Stimulated activated naive CD8-positive, alpha-beta T cell treated with anti-CD3 and anti-CD28 coated beads, Interleukin-15, amount 100 ng/mL, for 72 hours (primary cell): ENCODE measurements at regions not wholly inside any gene's neighbourhood (a gene's known extent, or its start where the extent isn't known, plus 50 kb on each side); places are given as distances from the start of the nearest gene placed in this dataset.
"Not testable (repeated sequence)": the region's sequence is repeated elsewhere in the genome, so short reads cannot be mapped to it uniquely, and the experiment has no call there.

Experiments
- ATAC-seq: fragments of 150-1000 bp; cut with Tn5 transposase; 2 replicates; pipeline ENCODE4 v1.10.0; 2021; ENCODE audit warnings: mild to moderate bottlenecking, moderate library complexity
- DNase-seq, 2 donors: peaks; one replicate each; pipeline ENCODE4 v3.0.0; 2021 to 2022
- H3K27ac Mint-ChIP-seq, 2 donors: one replicate each; pipeline ENCODE4 v1.8.0; 2022; ENCODE audit warnings: mild to moderate bottlenecking in 2 of 2, mixed read lengths in 2 of 2, moderate library complexity in 2 of 2
- H3K27me3 Mint-ChIP-seq: one replicate; pipeline ENCODE4 v1.8.0; 2022; ENCODE audit warnings: mixed read lengths
- H3K4me1 Mint-ChIP-seq: one replicate; pipeline ENCODE4 v1.8.0; 2022; ENCODE audit warnings: mild to moderate bottlenecking, mixed read lengths
- H3K4me3 Mint-ChIP-seq, 2 donors: one replicate each; pipeline ENCODE4 v1.8.0; 2022; ENCODE audit warnings: mild to moderate bottlenecking in 2 of 2, mixed read lengths in 2 of 2, moderate library complexity in 1 of 2
- H3K9me3 Mint-ChIP-seq, 2 donors: one replicate each; pipeline ENCODE4 v1.8.0; 2022; ENCODE audit warnings: mixed read lengths in 2 of 2

GRCh38 chr21:32823296-32823695 is 51.7 kb upstream of the PAXBP1 start:
- not testable (repeated sequence) for H3K27ac Mint-ChIP-seq, DNase-seq, H3K4me3 Mint-ChIP-seq, H3K9me3 Mint-ChIP-seq, H3K27me3 Mint-ChIP-seq, H3K4me1 Mint-ChIP-seq, ATAC-seq

GRCh38 chr21:32824950-32825349 is 53.4 kb upstream of the PAXBP1 start:
- peaks cover 0 to 4% of the 10 kb centered on the region in 2 donors for H3K9me3 Mint-ChIP-seq
- H3K27me3 Mint-ChIP-seq: peaks cover 7% of the 10 kb centered on the region
- H3K4me3 Mint-ChIP-seq: no peak overlapping the region

GRCh38 chr21:32826329-32827167 is 55.0 kb upstream of the PAXBP1 start:
- H3K27ac Mint-ChIP-seq: no peak overlapping the region
- H3K27me3 Mint-ChIP-seq: peaks cover 7% of the 10 kb centered on the region
- DNase-seq (peak; percentile 15 to 25), ATAC-seq (peak; percentile 90)
- H3K4me3 Mint-ChIP-seq: no peak overlapping the region
- peaks cover 0 to 4% of the 10 kb centered on the region in 2 donors for H3K9me3 Mint-ChIP-seq
- H3K4me1 Mint-ChIP-seq: no peaks in the 10 kb centered on the region

More at GRCh38 chr21:32824950-32825349, 53.4 kb upstream of the PAXBP1 start:
- ATAC-seq (no peak), DNase-seq (no peak)
- Mint-ChIP-seq H3K4me1 (no peaks in the 10 kb centered on the region), H3K27ac (no peak overlapping the region)

GRCh38 chr21:32828908-32829307 is 57.4 kb upstream of the PAXBP1 start:
- Mint-ChIP-seq H3K27me3 (peaks cover 7% of the 10 kb centered on the region), H3K9me3 (peaks cover 0 to 4% of the 10 kb centered on the region in 2 donors), H3K27ac (no peak overlapping the region), H3K4me3 (no peak overlapping the region), H3K4me1 (no peaks in the 10 kb centered on the region)
- no peak for ATAC-seq
- DNase-seq: no peak

GRCh38 chr21:32829504-32829903 is 57.9 kb upstream of the PAXBP1 start:
- DNase-seq (no peak), ATAC-seq (no peak)
- Mint-ChIP-seq H3K4me1 (no peaks in the 10 kb centered on the region), H3K27ac (no peak overlapping the region), H3K4me3 (no peak overlapping the region), H3K9me3 (peaks cover 0 to 3% of the 10 kb centered on the region in 2 donors), H3K27me3 (peaks cover 7% of the 10 kb centered on the region)

- not testable (repeated sequence) for H3K4me3 Mint-ChIP-seq, H3K27me3 Mint-ChIP-seq, H3K4me1 Mint-ChIP-seq, DNase-seq, H3K9me3 Mint-ChIP-seq, ATAC-seq, H3K27ac Mint-ChIP-seq
Observed at GRCh38 chr21:32831779-32832178, 60.2 kb upstream of the PAXBP1 start.

GRCh38 chr21:32834211-32834915 is 62.8 kb upstream of the PAXBP1 start:
- Mint-ChIP-seq H3K4me3 (no peak overlapping the region), H3K27ac (no peak overlapping the region), H3K4me1 (no peaks in the 10 kb centered on the region), H3K9me3 (no peaks in the 10 kb centered on the region), H3K27me3 (no peaks in the 10 kb centered on the region)
- DNase-seq (no peak), ATAC-seq (no peak)

GRCh38 chr21:32834916-32835235 is 63.3 kb upstream of the PAXBP1 start:
- no peaks in the 10 kb centered on the region for H3K27me3 Mint-ChIP-seq
- no peak for DNase-seq
- no peak overlapping the region for H3K27ac Mint-ChIP-seq
- no peak overlapping the region for H3K4me3 Mint-ChIP-seq
- no peak for ATAC-seq
- no peaks in the 10 kb centered on the region for H3K9me3 Mint-ChIP-seq
- no peaks in the 10 kb centered on the region for H3K4me1 Mint-ChIP-seq

GRCh38 chr21:32842146-32842545 is 70.6 kb upstream of the PAXBP1 start:
- Mint-ChIP-seq H3K9me3 (no peaks in the 10 kb centered on the region), H3K27ac (no peak overlapping the region), H3K4me1 (no peaks in the 10 kb centered on the region), H3K27me3 (no peaks in the 10 kb centered on the region), H3K4me3 (no peak overlapping the region)
- DNase-seq: no peak
- ATAC-seq: no peak

- Mint-ChIP-seq H3K4me3 (no peak overlapping the region), H3K9me3 (no peaks in the 10 kb centered on the region), H3K4me1 (no peaks in the 10 kb centered on the region), H3K27ac (no peak overlapping the region), H3K27me3 (no peaks in the 10 kb centered on the region)
- DNase-seq (no peak), ATAC-seq (no peak)
Observed at GRCh38 chr21:32843561-32843960, 72.0 kb upstream of the PAXBP1 start.

- no peak for ATAC-seq
- H3K27ac Mint-ChIP-seq: peak overlapping the region in 1 of 2 donors; percentile 15
- H3K27me3 Mint-ChIP-seq: no peaks in the 10 kb centered on the region
- H3K9me3 Mint-ChIP-seq: no peaks in the 10 kb centered on the region
- no peaks in the 10 kb centered on the region for H3K4me1 Mint-ChIP-seq
- no peak overlapping the region for H3K4me3 Mint-ChIP-seq
- no peak for DNase-seq
Observed at GRCh38 chr21:32844076-32844475, 72.5 kb upstream of the PAXBP1 start.

GRCh38 chr21:32844653-32845436 is 73.3 kb upstream of the PAXBP1 start:
- no peak overlapping the region for H3K27ac Mint-ChIP-seq
- H3K27me3 Mint-ChIP-seq: peaks cover 8% of the 10 kb centered on the region
- no peaks in the 10 kb centered on the region for H3K4me1 Mint-ChIP-seq
- DNase-seq (no peak), ATAC-seq (no peak)
- H3K9me3 Mint-ChIP-seq: no peaks in the 10 kb centered on the region
- no peak overlapping the region for H3K4me3 Mint-ChIP-seq

GRCh38 chr21:32858628-32859027 is 87.1 kb upstream of the PAXBP1 start:
- ATAC-seq (no peak), DNase-seq (no peak)
- Mint-ChIP-seq H3K9me3 (peaks cover 4 to 9% of the 10 kb centered on the region in 2 donors), H3K4me1 (no peaks in the 10 kb centered on the region), H3K4me3 (no peak overlapping the region), H3K27ac (no peak overlapping the region), H3K27me3 (peaks cover 8% of the 10 kb centered on the region)

- DNase-seq: no peak
- no peaks in the 10 kb centered on the region for H3K4me1 Mint-ChIP-seq
- no peak overlapping the region for H3K4me3 Mint-ChIP-seq
- no peak overlapping the region for H3K27ac Mint-ChIP-seq
- H3K9me3 Mint-ChIP-seq: peaks cover 4 to 9% of the 10 kb centered on the region in 2 donors
- H3K27me3 Mint-ChIP-seq: peaks cover 8% of the 10 kb centered on the region
- ATAC-seq: no peak
Observed at GRCh38 chr21:32860399-32860798, 88.8 kb upstream of the PAXBP1 start.

- Mint-ChIP-seq H3K27me3 (peaks cover 8% of the 10 kb centered on the region), H3K4me3 (no peak overlapping the region), H3K27ac (no peak overlapping the region), H3K9me3 (peaks cover 2 to 6% of the 10 kb centered on the region in 2 donors), H3K4me1 (no peaks in the 10 kb centered on the region)
- ATAC-seq (no peak), DNase-seq (no peak)
Observed at GRCh38 chr21:32861866-32862265, 90.3 kb upstream of the PAXBP1 start.

GRCh38 chr21:32867597-32867996 is 96.0 kb upstream of the PAXBP1 start:
- no peaks in the 10 kb centered on the region for H3K27me3 Mint-ChIP-seq
- ATAC-seq: no peak
- no peak for DNase-seq
- no peaks in the 10 kb centered on the region for H3K9me3 Mint-ChIP-seq
- no peaks in the 10 kb centered on the region for H3K4me1 Mint-ChIP-seq
- no peak overlapping the region for H3K4me3 Mint-ChIP-seq
- no peak overlapping the region for H3K27ac Mint-ChIP-seq
